NCI-H1694 treated with DMSO at 0.1 percent for 48 hours (cell line): ENCODE measurements at regions not wholly inside any gene's neighbourhood (a gene's known extent, or its start where the extent isn't known, plus 50 kb on each side); places are given as distances from the start of the nearest gene placed in this dataset.

ENCODE experiments used
- DNase-seq: peaks from one replicate; lab custom pipeline; 2025; lab: John Stamatoyannopoulos, UW

GRCh38 chr20:60274717-60275116 lies 316.5 kb downstream of the CDH26 start:
- no peak for DNase-seq

GRCh38 chr20:60281295-60281694 lies 323.1 kb downstream of the CDH26 start:
- DNase-seq, result no peak

GRCh38 chr20:60283281-60283680 lies 325.1 kb downstream of the CDH26 start:
- no peak for DNase-seq

- DNase-seq, result no peak
Observed at GRCh38 chr20:60286764-60287163, 328.5 kb downstream of the CDH26 start.

GRCh38 chr20:60288945-60289344 lies 330.7 kb downstream of the CDH26 start:
- DNase-seq, result no peak

GRCh38 chr20:60292001-60292520 lies 333.8 kb downstream of the CDH26 start:
- DNase-seq, result no peak

- no peak for DNase-seq
Observed at GRCh38 chr20:60294632-60295031, 336.4 kb downstream of the CDH26 start.

GRCh38 chr20:60295214-60295613 lies 337.0 kb downstream of the CDH26 start:
- DNase-seq, result no peak

GRCh38 chr20:60297649-60298048 lies 339.4 kb downstream of the CDH26 start:
- no peak for DNase-seq

GRCh38 chr20:60298647-60299046 lies 340.4 kb downstream of the CDH26 start:
- no peak for DNase-seq

GRCh38 chr20:60299951-60300350 lies 341.7 kb downstream of the CDH26 start:
- DNase-seq, result no peak

GRCh38 chr20:60300374-60300773 lies 342.2 kb downstream of the CDH26 start:
- no peak for DNase-seq

GRCh38 chr20:60302875-60303274 lies 344.7 kb downstream of the CDH26 start:
- no peak for DNase-seq

GRCh38 chr20:60304026-60304590 lies 345.9 kb downstream of the CDH26 start:
- DNase-seq, result no peak

- DNase-seq, result no peak
Observed at GRCh38 chr20:60304931-60305330, 346.7 kb downstream of the CDH26 start.

- DNase-seq, result no peak
Observed at GRCh38 chr20:60306105-60306504, 347.9 kb downstream of the CDH26 start.

GRCh38 chr20:60306551-60306950 lies 348.3 kb downstream of the CDH26 start:
- no peak for DNase-seq

GRCh38 chr20:60310560-60311349 lies 352.5 kb downstream of the CDH26 start:
- DNase-seq, result no peak

- no peak for DNase-seq
Observed at GRCh38 chr20:60313191-60313590, 355.0 kb downstream of the CDH26 start.

- DNase-seq, result no peak
Observed at GRCh38 chr20:60313614-60314013, 355.4 kb downstream of the CDH26 start.

GRCh38 chr20:60314727-60315126 lies 356.5 kb downstream of the CDH26 start:
- DNase-seq, result no peak

- DNase-seq, result no peak
Observed at GRCh38 chr20:60316476-60317158, 358.4 kb downstream of the CDH26 start.

- DNase-seq, result no peak
Observed at GRCh38 chr20:60317401-60317800, 359.2 kb downstream of the CDH26 start.
